LNCaP clone FGC (cell line): ENCODE measurements at regions not wholly inside any gene's neighbourhood (a gene's known extent, or its start where the extent isn't known, plus 50 kb on each side); places are given as distances from the start of the nearest gene placed in this dataset.
"Not testable (repeated sequence)": the region's sequence is repeated elsewhere in the genome, so short reads cannot be mapped to it uniquely, and the experiment has no call there.

Experiments used
- DNase-seq: peaks from one replicate; pipeline ENCODE4 v3.0.0-alpha.2; 2011; ENCODE audit warnings: low read depth
- H3K4me3 ChIP-seq: 2 replicates; pipeline ENCODE4 v1.5.1; 2011; ENCODE audit warnings: mild to moderate bottlenecking, low read depth, low read length, control low read depth
- CTCF ChIP-seq: IDR thresholded peaks from 2 replicates; pipeline ENCODE4 v1.5.1; 2012; ENCODE audit warnings: mild to moderate bottlenecking; ENCODE audit not compliant: control insufficient read depth, insufficient read depth; ENCODE audit errors: extremely low read depth

- no peak for DNase-seq
- no peak overlapping the region for H3K4me3 ChIP-seq
- TF ChIP-seq CTCF = no peak
These were observed 163.5 kb downstream of the DIO2 start for GRCh38 chr14:80047761-80048160.

GRCh38 chr14:80037349-80037748 lies 174.0 kb downstream of the DIO2 start:
- DNase-seq = no peak
- H3K4me3 ChIP-seq = no peak overlapping the region
- no peak for TF ChIP-seq CTCF

- no peak overlapping the region for H3K4me3 ChIP-seq
- TF ChIP-seq CTCF = no peak
- DNase-seq = no peak
These were observed 186.9 kb downstream of the DIO2 start for GRCh38 chr14:80024417-80024816.

- not testable (repeated sequence) for DNase-seq, H3K4me3 ChIP-seq
These were observed 192.8 kb downstream of the DIO2 start for GRCh38 chr14:80018476-80018875.

- H3K4me3 ChIP-seq = no peak overlapping the region
- no peak for DNase-seq
- TF ChIP-seq CTCF = no peak
These were observed 193.5 kb downstream of the DIO2 start for GRCh38 chr14:80017795-80018194.

GRCh38 chr14:80010245-80010644 lies 201.1 kb downstream of the DIO2 start:
- H3K4me3 ChIP-seq, DNase-seq: not testable (repeated sequence)

GRCh38 chr14:80005561-80005960 lies 205.7 kb downstream of the DIO2 start:
- no peak for DNase-seq
- no peak for TF ChIP-seq CTCF

GRCh38 chr14:80004871-80005270 lies 206.4 kb downstream of the DIO2 start:
- no peak for TF ChIP-seq CTCF
- H3K4me3 ChIP-seq = no peak overlapping the region
- DNase-seq = peak; percentile 70

More at GRCh38 chr14:80005561-80005960, 205.7 kb downstream of the DIO2 start:
- no peak overlapping the region for H3K4me3 ChIP-seq
